Ectodermal cell (in vitro differentiated cells): ENCODE measurements at regions not wholly inside any gene's neighbourhood (a gene's known extent, or its start where the extent isn't known, plus 50 kb on each side); places are given as distances from the start of the nearest gene placed in this dataset.
A peak's percentile ranks its signal among the peaks of the same experiment; 100 is the strongest.

ENCODE experiments used
- H3K27ac ChIP-seq: 2 replicates; pipeline ENCODE4 v1.7.0; 2013; ENCODE audit warnings: mild to moderate bottlenecking, low read depth, low read length; ENCODE audit not compliant: insufficient read depth, poor library complexity, severe bottlenecking
- H3K27me3 ChIP-seq: 2 replicates; pipeline ENCODE4 v1.7.0; 2013; ENCODE audit warnings: mild to moderate bottlenecking, low read length; ENCODE audit not compliant: insufficient read depth, control insufficient read depth, poor library complexity, severe bottlenecking
- H3K36me3 ChIP-seq: one replicate; pipeline ENCODE4 v1.7.0; 2013; ENCODE audit warnings: low read length; ENCODE audit not compliant: control insufficient read depth, insufficient read depth
- H3K4me1 ChIP-seq: one replicate; pipeline ENCODE4 v1.7.0; 2013; ENCODE audit warnings: low read length; ENCODE audit not compliant: control insufficient read depth, insufficient read depth
- H3K4me3 ChIP-seq: 2 replicates; pipeline ENCODE4 v1.7.0; 2013; ENCODE audit warnings: low read depth, low read length, control low read depth; ENCODE audit not compliant: insufficient read depth
- H3K9me3 ChIP-seq: 2 replicates; pipeline ENCODE4 v1.7.0; 2013; ENCODE audit warnings: mild to moderate bottlenecking, low read length, moderate library complexity; ENCODE audit not compliant: control insufficient read depth
- WGBS, 2 experiments: methylation state at CpG; one replicate each; pipeline ENCODE4 v1.1.7; 2013; ENCODE audit warnings: missing lambda C conversion rate in 2 of 2; 5-methylcytosine and 5-hydroxymethylcytosine counted together

- Histone ChIP-seq H3K27me3 (no peaks in the 10 kb centered on the region), H3K4me3 (no peak overlapping the region), H3K36me3 (no peaks in the 10 kb centered on the region), H3K27ac (no peak overlapping the region), H3K4me1 (no peaks in the 10 kb centered on the region), H3K9me3 (no peaks in the 10 kb centered on the region)
Observed at GRCh38 chr16:76190480-76190879, 86.7 kb upstream of the CNTNAP4 start.

GRCh38 chr16:76193906-76194615 is 83.1 kb upstream of the CNTNAP4 start:
- Histone ChIP-seq H3K36me3 (no peaks in the 10 kb centered on the region), H3K4me3 (no peak overlapping the region), H3K9me3 (no peaks in the 10 kb centered on the region), H3K4me1 (no peaks in the 10 kb centered on the region), H3K27me3 (no peaks in the 10 kb centered on the region), H3K27ac (no peak overlapping the region)
- 76 to 78% methylated on average over 8 of the region's 8 CpGs for WGBS, 2 experiments

GRCh38 chr16:76194616-76195015 is 82.6 kb upstream of the CNTNAP4 start:
- Histone ChIP-seq H3K27me3 (no peaks in the 10 kb centered on the region), H3K27ac (no peak overlapping the region), H3K4me3 (no peak overlapping the region), H3K36me3 (no peaks in the 10 kb centered on the region), H3K9me3 (no peaks in the 10 kb centered on the region), H3K4me1 (peaks cover 5% of the 10 kb centered on the region)
- 56 to 67% methylated on average over 2 of the region's 2 CpGs for WGBS, 2 experiments

GRCh38 chr16:76195056-76195455 is 82.1 kb upstream of the CNTNAP4 start:
- WGBS, 2 experiments: 86 to 87% methylated on average over 3 of the region's 3 CpGs
- Histone ChIP-seq H3K36me3 (no peaks in the 10 kb centered on the region), H3K4me1 (peaks cover 7% of the 10 kb centered on the region), H3K9me3 (no peaks in the 10 kb centered on the region), H3K27ac (no peak overlapping the region), H3K27me3 (no peaks in the 10 kb centered on the region), H3K4me3 (no peak overlapping the region)

- no peaks in the 10 kb centered on the region for H3K36me3 ChIP-seq
- H3K27me3 ChIP-seq: no peaks in the 10 kb centered on the region
- no peak overlapping the region for H3K27ac ChIP-seq
- H3K4me1 ChIP-seq: peaks cover 7% of the 10 kb centered on the region
- WGBS, 2 experiments: 79 to 100% methylated on average over 1 to 2 of the region's 2 CpGs
- H3K4me3 ChIP-seq: no peak overlapping the region
- H3K9me3 ChIP-seq: no peaks in the 10 kb centered on the region
Observed at GRCh38 chr16:76195648-76196047, 81.6 kb upstream of the CNTNAP4 start.

GRCh38 chr16:76197900-76198299 is 79.3 kb upstream of the CNTNAP4 start:
- Histone ChIP-seq H3K27me3 (no peaks in the 10 kb centered on the region), H3K9me3 (no peaks in the 10 kb centered on the region), H3K4me1 (peaks cover 7% of the 10 kb centered on the region), H3K4me3 (no peak overlapping the region), H3K27ac (no peak overlapping the region), H3K36me3 (no peaks in the 10 kb centered on the region)
- WGBS, 2 experiments: 94 to 95% methylated on average over 1 of the region's 1 CpG

- WGBS, 2 experiments: 57 to 71% methylated on average over 3 to 4 of the region's 4 CpGs
- peak overlapping the region; percentile 67 for H3K27ac ChIP-seq
- no peaks in the 10 kb centered on the region for H3K27me3 ChIP-seq
- H3K4me3 ChIP-seq: no peak overlapping the region
- H3K36me3 ChIP-seq: no peaks in the 10 kb centered on the region
- H3K9me3 ChIP-seq: no peaks in the 10 kb centered on the region
- peaks cover 7% of the 10 kb centered on the region for H3K4me1 ChIP-seq
Observed at GRCh38 chr16:76199681-76200220, 77.5 kb upstream of the CNTNAP4 start.

- peaks cover 7% of the 10 kb centered on the region for H3K4me1 ChIP-seq
- no peak overlapping the region for H3K4me3 ChIP-seq
- 64 to 100% methylated on average over 1 to 2 of the region's 2 CpGs for WGBS, 2 experiments
Observed at GRCh38 chr16:76201385-76201784, 75.8 kb upstream of the CNTNAP4 start.

GRCh38 chr16:76204249-76204648 is 73.0 kb upstream of the CNTNAP4 start:
- no peak overlapping the region for H3K4me3 ChIP-seq
- 66 to 83% methylated on average over 2 of the region's 2 CpGs for WGBS, 2 experiments
- no peak overlapping the region for H3K27ac ChIP-seq
- H3K36me3 ChIP-seq: no peaks in the 10 kb centered on the region
- H3K9me3 ChIP-seq: no peaks in the 10 kb centered on the region
- no peaks in the 10 kb centered on the region for H3K27me3 ChIP-seq
- H3K4me1 ChIP-seq: peaks cover 5% of the 10 kb centered on the region

More at GRCh38 chr16:76201385-76201784, 75.8 kb upstream of the CNTNAP4 start:
- H3K27ac ChIP-seq: no peak overlapping the region
- no peaks in the 10 kb centered on the region for H3K27me3 ChIP-seq
- H3K9me3 ChIP-seq: no peaks in the 10 kb centered on the region
- H3K36me3 ChIP-seq: no peaks in the 10 kb centered on the region

GRCh38 chr16:76207270-76207669 is 69.9 kb upstream of the CNTNAP4 start:
- Histone ChIP-seq H3K9me3 (no peaks in the 10 kb centered on the region), H3K4me3 (no peak overlapping the region), H3K27me3 (no peaks in the 10 kb centered on the region), H3K4me1 (no peaks in the 10 kb centered on the region), H3K27ac (no peak overlapping the region), H3K36me3 (no peaks in the 10 kb centered on the region)
- WGBS, 2 experiments: 64 to 67% methylated on average over 3 of the region's 3 CpGs
